NCI-H446 treated with DMSO at 0.1 percent for 48 hours (cell line): ENCODE measurements at regions not wholly inside any gene's neighbourhood (a gene's known extent, or its start where the extent isn't known, plus 50 kb on each side); places are given as distances from the start of the nearest gene placed in this dataset.

Experiments
- DNase-seq: peaks from one replicate; lab custom pipeline; 2025; lab: John Stamatoyannopoulos, UW

DNA sequence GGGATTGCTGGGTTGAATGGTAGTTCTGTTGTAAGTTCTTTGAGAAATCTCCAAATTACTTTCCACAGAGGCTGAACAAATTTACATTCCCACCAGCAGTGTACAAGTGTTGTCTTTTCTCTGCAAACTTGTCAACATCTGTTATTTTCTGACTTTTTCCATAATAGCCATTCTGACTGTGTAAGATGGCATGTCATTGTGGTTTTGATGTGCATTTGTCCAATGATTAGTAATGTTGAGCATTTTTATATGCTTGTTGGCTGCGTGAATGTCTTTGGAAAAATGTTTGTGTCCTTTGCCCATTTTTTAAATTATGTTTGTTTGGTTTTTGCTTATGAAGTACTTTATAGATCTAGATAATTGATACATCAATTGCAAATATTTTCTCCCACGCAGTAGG is 1025.0 kb downstream of the JRKL start:
- DNase-seq = no peak

DNA sequence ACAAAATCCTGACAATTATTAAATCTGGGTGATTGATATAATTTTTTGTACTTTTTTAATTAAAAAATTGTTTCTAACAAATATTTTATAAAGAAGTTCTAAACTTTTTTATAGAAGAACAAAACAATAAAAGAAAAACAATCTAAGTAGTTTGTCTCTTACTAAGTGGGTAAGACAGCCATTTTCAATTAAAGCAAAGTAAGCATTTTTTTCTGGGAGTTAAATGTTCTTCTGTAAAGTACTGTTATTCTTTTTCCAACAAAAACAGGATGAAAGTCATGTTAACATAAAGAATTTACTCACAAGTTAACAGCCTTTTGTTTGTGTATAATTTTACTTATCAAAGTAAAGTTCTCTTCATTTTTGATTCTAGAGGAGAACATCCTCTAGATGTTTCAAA is 1029.9 kb downstream of the JRKL start:
- DNase-seq = no peak

DNA sequence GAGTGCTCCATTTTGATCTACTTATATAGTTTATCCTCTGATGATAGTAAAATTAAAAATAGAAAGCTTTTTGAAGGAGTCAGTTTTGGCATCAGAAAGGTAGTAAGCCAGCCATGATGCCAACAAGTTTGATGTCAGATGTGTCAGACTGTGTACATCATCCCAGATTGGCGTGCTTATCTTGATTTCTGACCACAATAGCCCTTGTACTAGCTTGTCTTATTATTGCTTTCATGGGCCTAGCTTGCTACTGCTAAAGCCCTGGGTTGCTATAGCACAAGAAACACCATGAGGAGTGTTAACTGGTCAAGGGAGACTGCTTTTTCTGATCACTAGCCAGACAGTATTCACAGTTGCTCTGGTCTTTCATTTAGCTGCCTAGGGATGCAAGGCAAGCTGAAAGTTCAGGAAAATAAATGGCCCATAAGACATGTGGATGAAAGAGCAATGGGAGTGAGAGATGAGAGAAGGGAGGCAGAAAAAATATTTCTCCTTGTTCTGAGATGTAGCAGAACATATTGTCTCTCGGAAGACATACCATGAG is 1038.5 kb downstream of the JRKL start:
- no peak for DNase-seq

DNA sequence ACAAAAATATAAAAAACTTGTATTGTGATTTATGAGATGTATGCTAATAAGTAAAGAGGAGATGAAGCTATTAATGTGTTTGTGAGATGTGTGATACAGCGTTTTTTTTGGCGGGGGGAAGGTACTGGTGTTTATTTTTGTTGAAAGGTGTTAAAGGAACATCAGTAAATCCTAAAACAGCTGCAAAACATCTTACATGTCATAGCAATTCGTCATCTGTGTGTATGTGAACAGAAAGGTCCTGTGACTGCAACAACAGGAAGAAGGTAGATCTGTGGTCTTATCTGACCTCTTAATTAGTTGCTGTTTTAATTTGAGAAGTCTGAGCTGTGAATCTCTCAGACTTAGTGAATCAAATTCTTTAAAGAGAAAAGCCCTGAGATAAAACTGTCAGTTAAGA is 1041.1 kb downstream of the JRKL start:
- no peak for DNase-seq

DNA sequence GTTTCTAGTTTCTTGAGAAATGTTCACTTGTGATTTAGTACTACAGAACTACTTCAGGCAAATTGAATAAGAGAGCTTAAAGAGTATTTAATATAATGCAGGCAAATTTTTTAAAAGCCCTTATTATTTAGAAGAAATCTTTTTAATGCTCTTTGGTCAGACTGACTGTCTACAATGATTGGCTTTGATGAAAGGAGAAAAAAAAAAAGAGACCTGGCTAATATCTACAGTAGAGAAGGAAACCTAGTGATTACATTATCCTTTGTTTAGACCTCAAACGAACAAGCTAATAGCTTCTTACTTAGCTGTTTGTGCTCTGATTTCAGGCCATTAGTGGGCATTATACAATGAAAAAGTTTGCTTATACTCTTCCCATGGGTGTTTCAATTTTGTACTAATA is 1043.1 kb downstream of the JRKL start:
- DNase-seq = no peak

DNA sequence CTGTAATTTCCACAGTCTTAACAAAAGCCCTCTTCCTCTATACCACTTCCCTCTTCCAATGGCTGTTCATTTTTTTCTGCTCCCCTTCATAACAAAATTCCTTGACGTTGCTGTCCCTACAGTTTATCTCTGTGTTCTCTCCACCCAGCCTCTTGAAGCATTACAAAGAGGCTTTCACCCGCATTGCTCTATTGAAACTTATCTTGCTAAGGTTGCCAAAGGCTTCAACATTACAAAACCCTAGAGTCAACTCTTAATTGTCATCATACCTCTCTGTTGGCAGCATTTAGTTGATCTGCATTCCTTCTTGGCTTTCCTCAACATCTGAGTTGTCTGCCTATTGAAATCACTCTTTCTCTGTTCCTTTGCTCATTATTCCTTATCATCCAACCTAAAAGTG is 1055.7 kb downstream of the JRKL start:
- no peak for DNase-seq

DNA sequence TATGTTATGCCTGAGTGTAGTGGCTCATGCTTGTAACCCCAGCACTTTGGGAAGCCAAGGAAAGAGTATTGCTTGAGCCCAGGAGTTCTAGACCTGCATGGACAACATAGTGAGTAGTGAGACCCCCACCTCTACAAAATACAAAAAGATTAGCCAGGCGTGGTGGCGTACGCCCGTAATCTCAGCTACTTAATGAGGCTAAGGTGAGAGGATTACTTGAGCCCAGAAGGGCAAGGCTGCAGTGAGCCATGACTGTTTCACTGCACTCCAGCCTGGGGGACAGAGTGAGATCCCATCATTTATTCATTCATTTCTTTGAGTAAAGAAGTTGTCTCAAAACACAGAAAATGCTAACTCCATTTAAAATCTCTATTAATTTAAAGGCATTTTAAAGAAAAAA is 1061.6 kb downstream of the JRKL start:
- DNase-seq = no peak

DNA sequence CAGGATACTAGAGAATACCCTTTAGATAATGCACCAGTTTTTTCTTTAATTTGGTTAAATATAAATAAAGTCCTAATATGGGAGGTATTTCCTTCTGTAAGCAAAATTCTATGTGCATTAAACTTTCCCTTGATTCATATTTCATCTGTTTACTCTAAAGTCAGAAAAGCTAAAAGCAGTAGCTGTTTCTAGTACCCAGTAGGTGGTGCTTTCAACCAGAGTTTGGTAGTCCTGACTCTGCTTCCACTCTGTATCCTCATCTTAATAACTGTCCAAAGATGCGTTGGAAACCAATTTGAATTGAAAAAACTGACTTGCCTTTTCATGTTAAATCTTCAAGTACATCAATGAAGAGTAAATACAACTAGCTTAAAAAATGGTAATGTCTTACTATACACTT is 1065.2 kb downstream of the JRKL start:
- peak; percentile 37 for DNase-seq

DNA sequence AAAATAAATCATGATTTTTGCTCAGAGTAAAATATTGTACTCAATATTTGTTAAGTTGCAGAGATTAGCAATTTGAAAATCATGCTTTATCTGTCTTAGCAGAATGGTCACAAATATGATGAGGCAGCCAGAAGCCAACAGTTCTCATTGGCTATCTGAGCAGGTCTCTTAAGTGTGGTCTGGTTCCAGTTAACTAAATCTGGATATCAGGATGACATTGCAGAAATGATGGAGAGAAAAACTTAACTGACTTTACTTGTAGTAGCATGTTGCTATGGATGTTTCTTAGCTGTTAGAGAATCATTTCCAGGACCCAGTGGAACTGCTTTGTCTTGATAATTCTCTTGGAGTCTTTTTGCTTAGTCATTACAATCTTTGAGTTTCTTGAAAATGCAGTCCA is 1070.3 kb downstream of the JRKL start:
- no peak for DNase-seq

DNA sequence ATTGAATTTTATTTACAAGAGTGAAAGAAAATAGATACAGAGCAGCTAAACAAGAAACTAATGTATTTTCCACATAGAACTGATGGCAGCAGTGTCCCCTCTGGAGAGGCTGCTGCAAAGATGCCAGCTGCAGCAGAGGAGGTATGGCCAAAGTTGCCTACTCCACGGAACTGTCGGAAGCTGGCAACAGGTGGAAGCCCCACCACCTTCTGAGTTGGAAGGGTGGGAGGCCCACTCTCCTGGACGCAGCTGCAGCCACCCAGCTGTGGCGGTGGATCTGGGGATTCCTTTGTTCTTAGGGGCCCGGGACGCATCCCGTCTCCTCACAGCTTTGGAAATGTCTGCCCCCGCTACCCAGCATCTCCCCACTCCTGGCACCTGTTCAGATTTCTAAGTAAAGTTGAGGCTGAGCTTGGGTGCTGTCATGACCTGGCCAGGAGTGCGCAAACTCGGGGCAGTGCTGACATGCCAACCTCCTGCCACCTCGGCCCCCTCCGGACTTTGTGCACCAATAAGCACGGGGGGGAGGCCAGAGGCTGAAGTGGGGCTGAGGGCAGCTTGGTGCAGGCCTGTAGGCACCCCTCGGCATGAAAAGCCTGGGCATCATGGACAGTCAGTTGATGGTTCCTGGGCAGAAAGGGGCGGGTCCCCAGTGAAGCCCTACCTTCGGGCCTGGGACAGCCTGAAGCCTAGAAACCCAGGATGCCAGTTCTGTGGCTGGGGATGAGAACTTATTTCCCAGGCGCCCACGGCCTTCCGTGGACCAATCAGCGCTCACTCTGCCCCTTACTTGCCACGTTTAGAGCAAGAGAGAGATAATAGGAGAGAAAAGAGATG is 1071.4 kb downstream of the JRKL start:
- DNase-seq = no peak

DNA sequence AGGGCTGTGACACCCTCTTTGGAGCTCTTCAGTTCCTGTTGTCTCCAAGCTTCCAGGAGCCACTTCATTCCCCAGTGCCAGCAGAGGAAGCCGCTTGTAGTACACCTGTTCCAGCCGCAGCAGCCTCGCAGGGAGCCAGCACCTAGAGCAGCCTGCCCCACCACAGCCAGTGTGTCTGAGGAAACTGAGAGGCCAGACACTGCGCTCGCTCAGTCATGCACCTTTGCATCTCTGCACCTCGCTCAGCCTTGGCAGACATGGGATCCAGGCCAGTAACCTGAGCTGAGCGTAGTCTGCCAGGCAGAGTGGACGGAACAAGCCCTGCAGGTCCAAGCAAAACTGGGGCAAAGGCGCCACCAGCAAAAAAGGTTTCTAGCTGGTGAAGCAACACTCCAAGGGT is 1072.1 kb downstream of the JRKL start:
- DNase-seq = no peak

DNA sequence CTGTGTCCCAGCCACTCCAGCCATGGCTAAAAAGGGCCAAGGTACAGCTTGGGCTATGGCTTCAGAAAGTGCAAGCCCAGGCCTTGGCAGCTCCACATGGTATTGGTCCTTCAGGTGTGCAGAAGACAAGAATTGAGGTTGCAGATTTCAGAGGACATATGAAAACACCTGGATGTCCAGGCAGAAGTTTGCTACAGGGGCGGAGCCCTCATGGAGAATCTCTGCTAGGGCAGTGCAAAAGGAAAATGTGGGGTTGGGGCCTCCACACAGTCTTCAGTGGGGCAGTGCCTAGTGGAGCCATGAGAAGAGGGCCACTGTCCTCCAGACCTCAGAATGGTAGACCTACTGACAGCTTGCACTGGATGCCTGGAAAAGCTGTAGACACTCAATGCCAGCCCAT is 1074.1 kb downstream of the JRKL start:
- no peak for DNase-seq

DNA sequence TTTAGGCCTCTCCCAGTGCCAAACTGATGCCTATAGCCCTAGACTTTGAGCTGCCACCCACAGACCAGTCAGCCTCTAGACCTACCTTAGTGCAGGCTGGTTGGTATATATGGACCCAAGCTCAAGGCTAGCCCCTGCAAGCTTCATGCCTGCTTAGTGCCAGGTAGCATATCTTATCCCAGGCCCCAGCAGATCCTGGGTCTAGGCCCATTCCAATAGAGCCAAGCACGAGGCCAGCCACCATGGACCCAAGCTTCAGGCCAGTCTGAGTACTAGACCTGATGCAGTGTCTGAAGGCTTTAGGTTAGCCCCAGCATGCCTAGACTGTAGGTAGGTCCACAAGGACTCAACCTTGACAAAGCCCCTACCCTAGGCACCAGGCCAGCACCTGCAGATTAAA is 1081.7 kb downstream of the JRKL start:
- DNase-seq = no peak

DNA sequence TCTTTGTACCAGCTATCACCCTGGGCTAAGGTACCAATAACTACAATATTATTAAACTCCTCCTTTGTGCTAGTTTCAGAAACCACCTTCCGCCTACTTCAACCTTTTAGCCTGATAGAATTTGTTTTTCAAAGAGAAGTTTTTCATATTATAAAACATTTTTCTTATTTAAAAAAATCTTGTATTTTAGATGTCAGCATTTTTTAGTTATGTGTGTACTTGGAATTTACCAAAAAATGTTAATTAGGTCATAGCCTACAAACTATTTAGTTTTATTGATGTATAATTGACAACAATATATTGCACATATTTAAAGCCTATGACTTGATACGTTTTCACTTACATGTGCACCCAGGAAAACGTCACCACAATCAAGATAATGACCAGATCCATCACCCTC is 1097.6 kb downstream of the JRKL start:
- no peak for DNase-seq

DNA sequence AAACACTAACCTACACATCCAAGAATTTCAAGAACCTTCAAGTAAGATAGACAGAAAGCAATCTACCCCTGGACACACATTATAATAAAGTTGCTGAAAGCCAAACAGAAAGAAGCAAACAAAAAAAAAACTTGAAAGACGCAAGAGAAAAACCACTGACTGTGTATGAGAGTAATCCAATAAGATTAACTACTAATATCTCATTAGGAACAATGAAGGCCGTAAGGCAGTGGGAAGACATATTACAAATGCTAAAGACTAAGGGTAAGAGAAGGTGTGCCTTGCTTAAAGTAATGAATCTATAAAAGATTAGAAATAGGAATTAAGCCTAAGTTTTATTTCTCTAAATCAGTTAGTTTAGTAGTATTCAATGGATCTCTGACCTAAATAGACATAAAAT is 1109.1 kb downstream of the JRKL start:
- no peak for DNase-seq

DNA sequence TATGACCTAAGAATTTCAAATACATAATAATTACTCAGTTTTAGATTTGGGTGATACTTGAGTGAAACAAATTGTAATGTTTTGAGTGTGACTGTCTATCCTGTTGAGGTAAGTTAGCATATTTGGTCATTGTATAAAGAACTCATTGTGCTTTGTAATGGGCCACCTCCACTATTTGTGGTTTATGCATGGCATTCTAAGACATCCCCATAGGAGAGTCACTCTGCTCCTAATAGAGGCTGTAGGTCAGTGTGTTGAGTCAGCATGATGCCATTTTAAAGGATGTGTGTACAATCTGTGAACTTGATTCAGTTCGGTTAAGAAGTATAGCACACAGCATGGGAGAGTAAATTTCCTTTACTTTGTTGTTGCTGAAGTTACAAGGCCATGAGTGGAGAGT is 1112.4 kb downstream of the JRKL start:
- no peak for DNase-seq

DNA sequence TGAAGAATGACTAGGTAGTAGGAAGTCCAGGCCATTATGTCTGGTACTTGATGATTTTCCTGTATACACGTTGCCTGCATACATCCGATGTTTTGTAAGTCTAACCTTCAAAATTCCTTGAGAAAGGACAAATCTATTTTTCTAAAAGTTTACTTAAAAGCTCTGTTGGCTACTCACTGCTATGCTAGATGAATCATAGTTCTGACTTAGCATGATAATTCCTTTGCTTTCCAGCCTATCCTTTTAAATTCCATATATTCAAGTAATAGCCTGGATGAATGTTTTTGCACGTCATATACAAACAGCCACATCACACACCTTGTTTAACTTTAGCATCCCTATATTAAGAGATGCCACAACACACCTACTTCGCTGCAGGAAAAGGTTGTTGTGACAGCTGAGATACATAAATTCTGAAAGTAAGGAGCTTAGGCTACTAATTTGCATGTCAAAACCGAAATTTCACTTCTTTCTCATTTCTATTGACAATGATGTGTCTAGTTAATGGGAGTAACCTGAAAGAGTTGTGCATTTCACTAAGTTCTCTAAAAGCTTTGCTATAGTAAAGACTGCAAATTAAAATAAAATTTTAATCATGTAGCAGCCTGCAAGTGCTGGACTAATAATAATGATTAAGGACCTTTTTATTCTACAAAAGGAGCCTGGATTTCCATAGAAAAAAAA is 1116.4 kb downstream of the JRKL start:
- DNase-seq = no peak

DNA sequence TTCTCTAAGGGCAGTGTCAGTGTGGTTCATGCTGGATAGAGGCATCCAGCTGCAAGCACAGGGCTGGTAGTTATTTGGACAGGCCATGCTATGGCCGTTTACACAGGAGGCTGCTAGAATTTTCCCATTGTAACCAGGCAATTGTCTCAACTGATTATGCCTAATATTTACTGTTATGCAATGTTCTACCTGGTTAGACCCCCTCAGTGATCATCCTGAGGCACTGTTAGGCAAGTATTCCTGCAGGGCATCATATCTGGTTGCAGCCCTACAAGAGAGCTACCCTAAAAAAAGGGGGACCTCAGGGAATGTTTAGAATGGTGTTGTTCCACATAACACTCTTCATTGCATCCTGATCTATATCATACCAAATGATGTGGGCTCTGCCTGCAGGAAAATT is 1124.6 kb downstream of the JRKL start:
- no peak for DNase-seq

DNA sequence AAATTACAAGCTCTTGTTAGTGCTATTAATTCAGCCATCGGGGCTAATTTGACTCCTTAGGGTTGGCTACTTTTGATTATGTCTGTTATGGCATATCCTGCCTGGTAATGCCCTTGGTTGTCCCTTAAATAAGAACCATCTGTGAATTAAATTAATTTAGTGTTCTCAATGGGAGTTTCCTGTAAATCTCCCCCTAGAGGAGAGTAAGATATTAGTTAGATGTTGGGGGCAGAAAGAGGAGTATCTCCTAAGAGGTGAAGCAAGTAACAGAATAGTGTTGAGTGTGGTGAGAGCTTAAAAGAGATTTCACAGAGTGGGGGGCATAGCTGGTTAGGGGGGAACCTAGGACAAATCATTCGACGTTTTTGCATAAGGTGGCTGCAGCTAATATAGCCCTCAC is 1126.9 kb downstream of the JRKL start:
- no peak for DNase-seq

DNA sequence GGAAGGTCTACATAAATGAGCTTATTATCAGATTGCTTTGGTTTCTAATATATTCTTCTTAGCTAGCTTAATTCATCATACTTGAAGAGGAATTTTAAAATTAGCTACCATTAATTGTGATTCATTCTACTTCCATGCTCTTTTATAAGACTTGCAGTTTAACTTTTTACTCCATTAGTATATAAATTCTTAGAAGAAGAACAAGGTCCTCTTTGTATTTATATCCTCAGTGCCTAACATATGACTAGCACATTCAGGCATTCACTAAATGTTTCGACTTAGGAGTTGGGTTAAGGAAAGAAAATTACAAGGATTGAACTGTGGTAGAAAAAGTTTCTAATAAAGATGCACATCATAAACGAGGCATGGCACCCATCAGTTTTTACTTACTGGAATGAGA is 1135.5 kb downstream of the JRKL start:
- no peak for DNase-seq

DNA sequence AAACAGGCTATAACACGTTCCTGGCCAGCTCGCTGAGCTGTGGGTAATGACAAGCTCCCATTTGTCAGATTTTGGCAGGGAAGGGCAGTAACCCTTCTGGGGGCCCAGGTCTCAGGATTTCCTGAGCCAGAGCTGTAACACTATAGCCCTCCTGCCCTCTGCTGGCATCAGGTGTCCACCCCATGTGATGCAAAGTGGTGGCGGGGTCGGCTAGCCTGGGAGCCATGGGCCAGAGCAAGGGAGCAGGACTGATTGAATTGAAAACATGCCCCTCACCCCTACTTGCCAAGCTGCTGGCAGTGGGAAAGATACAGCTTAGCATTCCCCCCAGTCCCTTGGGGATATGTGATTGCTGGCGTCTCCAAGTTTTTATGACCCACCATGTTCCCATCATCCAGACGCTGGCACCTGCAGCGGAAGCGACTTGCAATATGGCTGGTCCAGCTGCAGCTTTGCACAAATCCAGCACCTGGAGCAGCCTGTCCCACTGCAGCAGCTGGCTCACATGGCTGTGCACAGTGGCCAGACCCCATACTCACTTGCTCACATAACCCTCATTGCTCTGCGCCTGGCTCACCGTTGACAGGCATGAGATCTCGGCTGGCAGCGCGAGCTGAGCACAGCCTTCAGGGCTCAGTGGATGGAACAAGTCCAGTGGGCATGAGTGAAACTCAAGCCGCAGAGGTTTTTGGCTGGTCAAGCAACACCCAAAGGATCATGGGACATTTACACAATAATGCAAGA is 1147.8 kb downstream of the JRKL start:
- no peak for DNase-seq

DNA sequence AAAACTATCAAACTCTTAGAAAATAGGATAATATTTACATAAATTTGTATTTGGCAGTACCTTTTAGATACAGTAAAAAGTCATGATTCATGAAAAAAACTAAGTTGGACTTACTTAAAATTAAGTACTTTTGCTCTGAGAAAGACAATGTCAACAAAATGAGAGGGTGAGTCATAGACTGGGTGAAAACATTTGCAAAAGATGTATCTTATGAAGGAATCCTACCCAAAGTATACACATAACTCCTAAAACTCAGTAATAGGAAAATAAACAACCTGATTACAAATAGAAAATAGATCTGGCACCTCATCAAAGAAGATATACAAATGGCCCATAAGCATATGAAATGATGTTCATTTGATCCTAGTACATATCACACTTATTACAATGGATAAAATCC is 1154.6 kb downstream of the JRKL start:
- no peak for DNase-seq

DNA sequence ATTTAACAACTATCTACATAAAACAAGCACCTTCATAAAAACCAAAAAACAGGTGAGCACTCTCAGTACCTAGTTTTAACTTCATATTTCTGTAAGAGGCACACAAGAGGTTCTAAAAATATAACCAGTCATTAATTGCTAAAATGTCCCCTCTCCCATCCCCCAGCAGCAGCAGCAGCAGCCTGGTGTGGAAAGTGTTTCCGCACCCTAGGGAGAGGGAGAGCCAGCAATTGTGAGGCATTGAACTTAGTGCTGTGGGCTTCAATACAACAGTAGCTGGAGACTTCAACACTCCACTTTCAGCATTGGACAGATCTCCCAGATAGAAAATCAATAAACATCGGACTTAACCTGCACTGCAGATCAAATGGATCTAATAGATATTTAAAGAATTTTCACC is 1158.5 kb downstream of the JRKL start:
- DNase-seq = no peak
